ENCODE measurements at regions not wholly inside any gene's neighbourhood (a gene's known extent, or its start where the extent isn't known, plus 50 kb on each side); places are given as distances from the start of the nearest gene placed in this dataset.

DNA sequence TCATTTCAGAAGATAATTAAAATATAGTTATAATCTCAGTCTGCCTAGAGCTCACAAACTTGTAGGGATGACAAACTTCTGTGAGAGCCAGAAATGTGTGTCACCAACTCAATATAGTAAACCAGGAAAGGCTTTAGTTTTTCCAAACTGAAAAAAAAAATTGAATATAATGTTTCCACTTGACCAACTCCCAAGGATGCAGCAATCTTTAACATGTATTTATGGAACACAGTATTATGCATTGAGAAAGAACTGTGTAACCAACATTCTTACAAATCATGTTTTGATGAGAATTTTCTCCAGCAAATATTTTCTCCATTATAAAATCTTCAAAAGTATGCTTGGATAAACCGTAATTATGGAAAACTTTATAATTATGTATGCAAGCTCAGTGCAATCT, 50.1 kb upstream of the KLF12 start:
- intact Hi-C loops (cut with DNase I), result no loop called here
- ATAC-seq (no peak), DNase-seq (no peak)
